DND-41 (cell line): ENCODE measurements at regions not wholly inside any gene's neighbourhood (a gene's known extent, or its start where the extent isn't known, plus 50 kb on each side); places are given as distances from the start of the nearest gene placed in this dataset.
"Not testable (repeated sequence)": the region's sequence is repeated elsewhere in the genome, so short reads cannot be mapped to it uniquely, and the experiment has no call there.

Source experiments
- ATAC-seq: fragments of 200-7000 bp; cut with Tn5 transposase; 3 replicates; pipeline ENCODE4 v1.9.1; 2021; ENCODE audit warnings: low read depth; ENCODE audit not compliant: insufficient read depth
- DNase-seq: peaks from one replicate; pipeline ENCODE4 v3.0.0-alpha.2; 2020
- H2AFZ ChIP-seq: 2 replicates; pipeline ENCODE4 v1.6.0; 2012; ENCODE audit warnings: low read depth, low read length
- H3K27ac ChIP-seq: 2 replicates; pipeline ENCODE4 v1.5.1; 2012; ENCODE audit warnings: low read length, inconsistent platforms
- H3K27me3 ChIP-seq: fragments of 200-600 bp; sonication (generic); 2 replicates; pipeline ENCODE4 v1.6.0; 2012; ENCODE audit warnings: low read length, mild to moderate bottlenecking, inconsistent platforms; ENCODE audit not compliant: insufficient read depth, poor library complexity
- H3K36me3 ChIP-seq: 2 replicates; pipeline ENCODE4 v1.5.1; 2012; ENCODE audit warnings: low read length, inconsistent platforms; ENCODE audit not compliant: insufficient read depth
- H3K4me1 ChIP-seq: 2 replicates; pipeline ENCODE4 v1.5.1; 2012; ENCODE audit warnings: mild to moderate bottlenecking, low read length; ENCODE audit not compliant: insufficient read depth
- H3K4me2 ChIP-seq: 2 replicates; pipeline ENCODE4 v1.6.0; 2012; ENCODE audit warnings: mild to moderate bottlenecking, moderate library complexity, low read length, inconsistent platforms; ENCODE audit not compliant: insufficient read depth
- H3K4me3 ChIP-seq, 2 experiments: fragments of 200-600 bp in 1 of 2; shearing (Covaris generic) in 1 of 2; 2 replicates each; pipeline ENCODE4 v1.5.1; 2012 to 2016; ENCODE audit warnings: inconsistent platforms in 2 of 2, low read length in 2 of 2, mild to moderate bottlenecking in 2 of 2, low read depth in 1 of 2, moderate library complexity in 1 of 2
- H3K79me2 ChIP-seq: 2 replicates; pipeline ENCODE4 v1.6.0; 2012; ENCODE audit warnings: low read length, inconsistent platforms; ENCODE audit not compliant: insufficient read depth
- H3K9ac ChIP-seq: 2 replicates; pipeline ENCODE4 v1.6.0; 2012; ENCODE audit warnings: low read depth, mild to moderate bottlenecking, inconsistent platforms, low read length, moderate library complexity
- H3K9me3 ChIP-seq: 2 replicates; pipeline ENCODE4 v1.5.1; 2012; ENCODE audit warnings: low read length, moderate library complexity, mild to moderate bottlenecking, inconsistent platforms; ENCODE audit not compliant: insufficient read depth, severe bottlenecking
- H4K20me1 ChIP-seq: 2 replicates; pipeline ENCODE4 v1.6.0; 2012; ENCODE audit warnings: low read length; ENCODE audit not compliant: insufficient read depth
- EZH2 ChIP-seq: IDR thresholded peaks from 3 replicates; pipeline ENCODE4 v1.6.1; 2012; ENCODE audit warnings: borderline replicate concordance, low read depth, mild to moderate bottlenecking, moderate library complexity, low read length, inconsistent platforms; ENCODE audit not compliant: severe bottlenecking
- TF ChIP-seq, protein P1 (sequence below): IDR thresholded peaks from 2 replicates; pipeline ENCODE4 v1.5.1; 2012; ENCODE audit warnings: borderline replicate concordance, low read length, moderate library complexity, mild to moderate bottlenecking; ENCODE audit not compliant: poor library complexity, severe bottlenecking; ENCODE audit errors: extremely low read depth

DNA sequence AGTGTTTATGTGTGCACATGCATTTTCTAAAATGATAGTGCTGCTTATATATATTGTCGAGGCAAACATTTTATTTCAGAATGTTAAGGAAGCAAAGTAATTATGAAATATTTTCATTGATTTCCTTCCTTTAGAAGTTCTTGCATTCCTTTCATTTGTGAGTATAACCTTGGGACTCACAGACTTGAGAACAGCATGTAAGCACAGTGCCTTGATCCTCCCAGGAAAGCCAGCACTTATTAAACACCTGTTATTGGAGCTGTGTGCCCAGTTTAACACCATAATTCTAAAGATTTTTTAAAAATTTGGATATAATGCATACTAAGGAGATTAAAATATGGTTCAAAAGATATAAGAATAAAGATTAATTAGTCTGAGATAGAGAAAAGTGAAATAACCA lies 554.4 kb upstream of the FAM98A start:
- no peak overlapping the region for H3K4me3 ChIP-seq
- no peaks in the 10 kb centered on the region for H4K20me1 ChIP-seq
- no peak overlapping the region for H2AFZ ChIP-seq
- H3K4me2 ChIP-seq, result no peak overlapping the region
- H3K36me3 ChIP-seq, result no peaks in the 10 kb centered on the region
- no peaks in the 10 kb centered on the region for H3K27me3 ChIP-seq
- ATAC-seq (no peak), DNase-seq (no peak)
- no peaks in the 10 kb centered on the region for H3K79me2 ChIP-seq
- no peak for TF ChIP-seq EZH2
- TF ChIP-seq, protein P1, sequence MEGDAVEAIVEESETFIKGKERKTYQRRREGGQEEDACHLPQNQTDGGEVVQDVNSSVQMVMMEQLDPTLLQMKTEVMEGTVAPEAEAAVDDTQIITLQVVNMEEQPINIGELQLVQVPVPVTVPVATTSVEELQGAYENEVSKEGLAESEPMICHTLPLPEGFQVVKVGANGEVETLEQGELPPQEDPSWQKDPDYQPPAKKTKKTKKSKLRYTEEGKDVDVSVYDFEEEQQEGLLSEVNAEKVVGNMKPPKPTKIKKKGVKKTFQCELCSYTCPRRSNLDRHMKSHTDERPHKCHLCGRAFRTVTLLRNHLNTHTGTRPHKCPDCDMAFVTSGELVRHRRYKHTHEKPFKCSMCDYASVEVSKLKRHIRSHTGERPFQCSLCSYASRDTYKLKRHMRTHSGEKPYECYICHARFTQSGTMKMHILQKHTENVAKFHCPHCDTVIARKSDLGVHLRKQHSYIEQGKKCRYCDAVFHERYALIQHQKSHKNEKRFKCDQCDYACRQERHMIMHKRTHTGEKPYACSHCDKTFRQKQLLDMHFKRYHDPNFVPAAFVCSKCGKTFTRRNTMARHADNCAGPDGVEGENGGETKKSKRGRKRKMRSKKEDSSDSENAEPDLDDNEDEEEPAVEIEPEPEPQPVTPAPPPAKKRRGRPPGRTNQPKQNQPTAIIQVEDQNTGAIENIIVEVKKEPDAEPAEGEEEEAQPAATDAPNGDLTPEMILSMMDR, result no peak
- no peaks in the 10 kb centered on the region for H3K4me1 ChIP-seq
- no peak overlapping the region for H3K27ac ChIP-seq
- H3K9me3 ChIP-seq, result no peaks in the 10 kb centered on the region
- no peak overlapping the region for H3K9ac ChIP-seq

DNA sequence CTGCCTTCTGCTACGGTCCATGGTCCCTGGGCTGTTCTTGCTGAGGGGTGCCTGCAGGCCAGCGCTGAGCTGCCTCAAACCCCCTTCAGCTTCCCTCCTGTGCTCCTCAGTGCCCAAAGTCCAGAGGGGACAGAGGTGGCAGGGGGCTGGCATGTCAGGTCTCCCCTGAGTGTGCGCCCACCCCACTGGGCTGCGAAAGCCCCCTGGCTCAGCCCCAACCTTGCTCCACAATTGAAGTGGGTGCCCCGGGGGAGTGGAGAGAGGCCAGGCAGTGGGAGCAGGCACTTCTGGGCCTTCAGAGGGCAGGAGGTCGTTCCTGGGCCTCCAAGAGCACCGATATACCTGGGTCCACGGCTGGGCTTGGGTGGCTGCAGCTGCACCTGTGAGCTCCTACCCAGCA lies 548.7 kb upstream of the FAM98A start:
- Histone ChIP-seq H4K20me1 (no peaks in the 10 kb centered on the region), H3K9me3 (peaks cover 6% of the 10 kb centered on the region), H3K27me3 (no peaks in the 10 kb centered on the region), H3K36me3 (no peaks in the 10 kb centered on the region), H3K4me3 (no peak overlapping the region), H3K4me1 (no peaks in the 10 kb centered on the region), H3K27ac (no peak overlapping the region), H3K4me2 (no peak overlapping the region), H3K79me2 (no peaks in the 10 kb centered on the region), H2AFZ (no peak overlapping the region), H3K9ac (no peak overlapping the region)
- TF ChIP-seq, protein P1, result no peak
- TF ChIP-seq EZH2, result no peak
- ATAC-seq (no peak), DNase-seq (no peak)

DNA sequence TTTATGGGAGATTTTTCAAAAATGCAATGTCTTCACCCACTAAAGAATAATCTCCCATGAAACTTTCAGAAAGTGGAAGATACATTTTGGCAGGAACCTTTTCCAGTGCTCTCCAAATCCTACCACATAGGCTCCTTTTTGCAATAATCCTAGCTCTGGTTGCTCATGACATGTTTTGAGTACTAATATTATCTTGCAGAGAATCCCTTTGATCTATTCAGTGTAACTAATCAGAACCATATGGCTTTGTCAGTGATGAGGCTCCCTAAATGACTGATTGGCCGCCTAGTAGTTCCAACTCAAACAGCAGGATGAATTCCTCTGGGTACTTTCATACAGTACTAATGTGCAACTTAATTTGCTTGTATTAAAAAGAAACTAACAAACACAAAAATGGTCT lies 544.0 kb upstream of the FAM98A start:
- TF ChIP-seq EZH2, result no peak
- TF ChIP-seq, protein P1, result no peak
- no peaks in the 10 kb centered on the region for H3K79me2 ChIP-seq
- no peaks in the 10 kb centered on the region for H3K36me3 ChIP-seq
- H3K4me3 ChIP-seq, result no peak overlapping the region
- no peaks in the 10 kb centered on the region for H3K27me3 ChIP-seq
- no peak overlapping the region for H3K4me2 ChIP-seq
- no peaks in the 10 kb centered on the region for H3K4me1 ChIP-seq
- DNase-seq (no peak), ATAC-seq (no peak)
- no peak overlapping the region for H3K27ac ChIP-seq
- H3K9me3 ChIP-seq, result peaks cover 6% of the 10 kb centered on the region
- H2AFZ ChIP-seq, result no peak overlapping the region
- no peaks in the 10 kb centered on the region for H4K20me1 ChIP-seq
- H3K9ac ChIP-seq, result no peak overlapping the region

DNA sequence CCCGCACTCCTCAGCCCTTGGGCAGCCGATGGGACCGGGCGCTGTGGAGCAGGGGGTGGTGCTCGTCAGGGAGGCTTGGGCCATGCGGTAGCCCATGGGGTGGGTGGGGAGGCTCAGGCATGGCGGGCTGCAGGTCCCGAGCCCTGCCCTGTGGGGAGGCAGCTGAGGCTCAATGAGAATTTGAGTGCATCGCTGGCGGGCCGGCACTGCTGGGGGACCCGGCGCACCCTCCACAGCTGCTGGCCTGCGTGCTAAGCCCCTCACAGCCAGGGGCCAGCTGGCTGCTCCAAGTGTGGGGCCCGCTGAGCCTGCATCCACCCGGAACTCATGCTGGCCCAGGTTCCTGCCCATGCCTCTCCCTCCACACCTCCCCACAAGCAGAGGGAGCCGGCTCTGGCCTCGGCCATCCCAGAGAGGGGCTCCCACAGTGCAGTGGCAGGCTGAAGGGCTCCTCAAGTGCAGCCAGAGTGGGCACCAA lies 543.5 kb upstream of the FAM98A start:
- DNase-seq, H3K36me3 ChIP-seq, H3K4me2 ChIP-seq, H3K79me2 ChIP-seq, H3K4me1 ChIP-seq, H3K4me3 ChIP-seq, H4K20me1 ChIP-seq, H3K27ac ChIP-seq, H2AFZ ChIP-seq, H3K9me3 ChIP-seq, ATAC-seq, H3K9ac ChIP-seq, H3K27me3 ChIP-seq: not testable (repeated sequence)

DNA sequence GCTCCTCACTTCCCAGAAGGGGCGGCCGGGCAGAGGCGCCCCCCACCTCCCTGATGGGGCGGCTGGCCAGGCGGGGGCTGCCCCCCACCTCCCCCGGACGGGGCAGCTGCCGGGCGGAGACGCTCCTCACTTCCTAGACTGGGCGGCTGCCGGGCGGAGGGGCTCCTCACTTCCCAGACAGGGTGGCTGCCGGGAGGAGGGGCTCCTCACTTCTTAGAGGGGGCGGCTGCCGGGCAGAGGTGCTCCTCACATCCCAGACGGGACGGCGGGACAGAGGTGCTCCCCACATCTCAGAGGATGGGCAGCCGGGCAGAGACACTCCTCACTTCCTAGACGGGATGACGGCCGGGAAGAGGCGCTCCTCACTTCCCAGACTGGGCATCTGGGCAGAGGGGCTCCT lies 534.0 kb upstream of the FAM98A start:
- not testable (repeated sequence) for H3K9me3 ChIP-seq, H3K27ac ChIP-seq, H3K36me3 ChIP-seq, H4K20me1 ChIP-seq, DNase-seq, H3K27me3 ChIP-seq, H3K4me3 ChIP-seq, ATAC-seq, H2AFZ ChIP-seq, H3K4me1 ChIP-seq, H3K9ac ChIP-seq, H3K79me2 ChIP-seq, H3K4me2 ChIP-seq
